Peyer's patch (tissue), 4 donors: ENCODE measurements at regions not wholly inside any gene's neighbourhood (a gene's known extent, or its start where the extent isn't known, plus 50 kb on each side); places are given as distances from the start of the nearest gene placed in this dataset.

Experiments
- DNase-seq, 3 donors: peaks; one replicate each; pipeline ENCODE4 v3.0.0-alpha.2; 2017 to 2019
- H3K27ac ChIP-seq, 4 donors: fragments of 200-600 bp; sonication (generic); one replicate each; pipeline ENCODE4 v1.5.1; 2016 to 2019
- H3K27me3 ChIP-seq, 2 donors: fragments of 200-600 bp; sonication (generic); one replicate each; pipeline ENCODE4 v1.5.1; 2019
- H3K36me3 ChIP-seq, 3 donors: fragments of 200-600 bp; sonication (generic); one replicate each; pipeline ENCODE4 v1.5.1; 2016 to 2019
- H3K4me1 ChIP-seq, 4 donors: fragments of 200-600 bp; sonication (generic); one replicate each; pipeline ENCODE4 v1.5.1; 2016 to 2019
- H3K4me3 ChIP-seq, 4 donors: fragments of 200-600 bp; sonication (generic); 1 replicate in 3 of 4; 2 replicates in 1 of 4; pipeline ENCODE4 v1.5.1; 2016 to 2019; ENCODE audit warnings: mild to moderate bottlenecking in 1 of 4
- H3K9me3 ChIP-seq, 4 donors: fragments of 200-600 bp; sonication (generic); one replicate each; pipeline ENCODE4 v1.5.1; 2016 to 2019; ENCODE audit warnings: mild to moderate bottlenecking in 1 of 4
- POLR2A ChIP-seq, 2 donors: fragments of 450-650 bp; IDR thresholded peaks; one replicate each; pipeline ENCODE4 v1.5.1; 2017; ENCODE audit warnings: antibody characterized with exemption in 2 of 2, mild to moderate bottlenecking in 2 of 2, moderate library complexity in 2 of 2
- TF ChIP-seq, protein P1 (sequence below), 6 experiments: fragments of 450-650 bp in 4 of 6; fragments of 200-600 bp in 2 of 6; sonication (generic) in 1 of 6; IDR thresholded peaks; one replicate each; pipeline ENCODE4 v1.5.1; 2017 to 2019; ENCODE audit warnings: antibody characterized with exemption in 6 of 6, mild to moderate bottlenecking in 3 of 6, moderate library complexity in 1 of 6

DNA sequence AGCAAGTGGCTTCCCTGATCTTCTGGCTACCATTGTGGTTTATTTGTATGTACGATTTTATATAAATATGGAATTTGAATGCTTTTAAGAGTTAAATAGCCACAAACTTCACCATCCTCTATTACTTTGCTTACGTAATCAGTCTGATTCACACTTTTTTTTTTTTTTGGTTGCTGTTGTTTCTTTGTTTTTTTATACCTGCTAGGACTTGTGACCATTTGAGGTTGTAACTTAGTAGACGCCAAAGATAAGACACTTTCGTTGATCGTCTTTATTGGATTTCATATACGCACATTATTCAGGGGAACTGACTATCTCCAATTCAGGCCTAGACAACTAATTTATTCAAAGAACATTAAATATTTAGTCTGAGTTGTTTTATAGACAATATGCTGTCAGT, 559.0 kb downstream of the CBLN4 start:
- no peak for TF ChIP-seq POLR2A (IDR thresholded peaks at IDR 0.05)
- TF ChIP-seq, protein P1, sequence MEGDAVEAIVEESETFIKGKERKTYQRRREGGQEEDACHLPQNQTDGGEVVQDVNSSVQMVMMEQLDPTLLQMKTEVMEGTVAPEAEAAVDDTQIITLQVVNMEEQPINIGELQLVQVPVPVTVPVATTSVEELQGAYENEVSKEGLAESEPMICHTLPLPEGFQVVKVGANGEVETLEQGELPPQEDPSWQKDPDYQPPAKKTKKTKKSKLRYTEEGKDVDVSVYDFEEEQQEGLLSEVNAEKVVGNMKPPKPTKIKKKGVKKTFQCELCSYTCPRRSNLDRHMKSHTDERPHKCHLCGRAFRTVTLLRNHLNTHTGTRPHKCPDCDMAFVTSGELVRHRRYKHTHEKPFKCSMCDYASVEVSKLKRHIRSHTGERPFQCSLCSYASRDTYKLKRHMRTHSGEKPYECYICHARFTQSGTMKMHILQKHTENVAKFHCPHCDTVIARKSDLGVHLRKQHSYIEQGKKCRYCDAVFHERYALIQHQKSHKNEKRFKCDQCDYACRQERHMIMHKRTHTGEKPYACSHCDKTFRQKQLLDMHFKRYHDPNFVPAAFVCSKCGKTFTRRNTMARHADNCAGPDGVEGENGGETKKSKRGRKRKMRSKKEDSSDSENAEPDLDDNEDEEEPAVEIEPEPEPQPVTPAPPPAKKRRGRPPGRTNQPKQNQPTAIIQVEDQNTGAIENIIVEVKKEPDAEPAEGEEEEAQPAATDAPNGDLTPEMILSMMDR (IDR thresholded peaks at IDR 0.05) = no peak

DNA sequence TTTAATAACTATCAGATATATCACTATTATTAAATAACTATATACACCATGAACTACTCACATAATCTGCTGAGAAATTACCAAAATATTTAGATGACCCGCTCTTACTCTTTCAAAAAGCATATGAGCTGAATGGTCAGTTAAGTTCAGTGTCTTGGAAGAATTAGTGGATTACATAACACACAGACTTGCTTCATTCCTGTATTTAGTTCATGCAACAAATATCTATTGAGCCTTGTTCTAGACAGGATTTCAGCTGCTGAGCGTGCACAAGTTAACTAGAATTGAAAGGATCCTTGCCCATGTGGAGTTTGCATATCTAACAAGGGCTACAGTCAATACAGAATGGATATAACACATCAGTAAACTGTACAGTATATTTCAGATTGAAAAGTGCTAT, 566.2 kb downstream of the CBLN4 start:
- Histone ChIP-seq H3K4me3 (no peak overlapping the region), H3K27ac (no peak overlapping the region), H3K4me1 (no peaks in the 10 kb centered on the region), H3K36me3 (no peaks in the 10 kb centered on the region), H3K27me3 (no peaks in the 10 kb centered on the region), H3K9me3 (no peaks in the 10 kb centered on the region)
- no peak for TF ChIP-seq POLR2A (IDR thresholded peaks at IDR 0.05)
- TF ChIP-seq, protein P1 (IDR thresholded peaks at IDR 0.05) = no peak
- DNase-seq = no peak

More for the DNA sequence above, 559.0 kb downstream of the CBLN4 start:
- Histone ChIP-seq H3K4me1 (no peaks in the 10 kb centered on the region), H3K36me3 (no peaks in the 10 kb centered on the region), H3K4me3 (no peak overlapping the region), H3K27me3 (no peaks in the 10 kb centered on the region), H3K9me3 (no peaks in the 10 kb centered on the region), H3K27ac (no peak overlapping the region)
- DNase-seq = no peak

DNA sequence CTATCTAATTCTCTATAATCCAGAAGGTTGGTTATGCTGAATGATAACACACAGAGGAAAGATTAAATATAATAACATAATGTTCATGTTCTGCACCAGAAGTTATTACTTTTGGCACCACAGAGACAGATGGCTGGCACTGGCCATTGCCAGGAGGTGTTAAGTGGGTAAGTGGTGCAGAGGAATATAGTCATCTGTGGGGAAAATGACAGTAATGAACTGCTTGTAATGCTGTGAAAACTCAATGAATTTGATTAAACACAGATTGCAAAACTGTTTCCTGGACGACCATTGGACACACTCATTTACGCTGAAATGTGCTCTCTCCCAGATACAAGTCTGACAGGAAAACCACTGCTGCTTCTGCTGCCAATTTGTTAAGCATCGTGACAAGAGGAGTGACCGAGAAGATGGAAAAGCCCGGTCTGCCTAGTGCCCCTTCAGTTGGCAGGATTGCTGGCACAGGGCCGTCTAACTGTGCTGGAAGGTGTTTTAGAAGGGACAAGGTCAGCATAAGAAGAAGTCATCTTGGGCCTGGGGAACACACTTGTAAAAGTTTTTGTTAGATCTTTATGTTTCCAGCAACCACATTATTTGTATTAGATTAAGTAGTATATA, 567.4 kb downstream of the CBLN4 start:
- TF ChIP-seq POLR2A (IDR thresholded peaks at IDR 0.05) = no peak
- TF ChIP-seq, protein P1 (IDR thresholded peaks at IDR 0.05) = no peak
- no peak for DNase-seq

DNA sequence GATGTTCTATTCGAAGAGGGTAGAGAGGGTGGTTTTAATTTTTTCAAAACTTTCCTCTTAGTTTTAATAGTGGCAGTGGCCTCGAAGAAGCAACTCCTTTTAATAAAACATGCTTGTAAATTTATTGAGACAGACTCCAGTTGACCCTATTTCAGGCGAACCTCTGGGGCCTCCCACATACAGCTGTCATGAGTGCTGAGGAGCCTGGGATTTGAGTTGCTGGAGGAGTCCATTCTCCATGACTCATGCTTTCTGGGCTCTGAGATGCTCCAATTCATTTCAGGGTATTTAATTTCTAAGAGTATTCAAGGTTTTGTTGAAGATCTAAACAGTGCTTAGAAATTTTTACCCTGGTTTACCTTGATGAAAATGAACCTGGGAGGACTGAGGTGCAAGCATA, 580.4 kb downstream of the CBLN4 start:
- no peak for DNase-seq
- H3K27ac ChIP-seq = no peak overlapping the region
- no peak overlapping the region for H3K4me3 ChIP-seq
- no peaks in the 10 kb centered on the region for H3K36me3 ChIP-seq
- H3K9me3 ChIP-seq = no peaks in the 10 kb centered on the region
- no peak for TF ChIP-seq POLR2A (IDR thresholded peaks at IDR 0.05)
- TF ChIP-seq, protein P1 (IDR thresholded peaks at IDR 0.05) = no peak
- H3K27me3 ChIP-seq = no peaks in the 10 kb centered on the region
- H3K4me1 ChIP-seq = no peaks in the 10 kb centered on the region

More for the DNA sequence above, 567.4 kb downstream of the CBLN4 start:
- no peaks in the 10 kb centered on the region for H3K27me3 ChIP-seq
- no peaks in the 10 kb centered on the region for H3K9me3 ChIP-seq
- H3K4me1 ChIP-seq = no peaks in the 10 kb centered on the region
- H3K27ac ChIP-seq = no peak overlapping the region
- no peak overlapping the region for H3K4me3 ChIP-seq
- no peaks in the 10 kb centered on the region for H3K36me3 ChIP-seq

DNA sequence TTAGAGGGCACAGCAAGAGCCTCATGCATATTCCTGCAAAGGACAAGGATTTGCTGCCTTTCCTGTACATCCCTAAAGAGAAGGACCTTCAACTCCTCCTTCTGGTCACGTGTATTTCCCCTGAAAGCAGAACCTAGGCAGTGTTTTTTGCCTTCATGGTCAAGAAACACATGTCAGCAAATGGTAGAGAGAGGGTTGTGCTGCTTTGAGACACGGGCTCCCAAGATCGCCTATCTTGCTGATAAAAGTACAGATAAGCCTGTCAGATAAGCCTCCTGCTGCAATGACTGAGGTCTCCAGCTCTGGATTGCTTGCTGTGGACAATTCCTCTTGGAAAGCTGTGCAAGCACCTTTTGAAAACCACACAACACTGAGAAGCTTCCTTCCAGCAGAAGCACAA, 580.8 kb downstream of the CBLN4 start:
- Histone ChIP-seq H3K4me3 (no peak overlapping the region), H3K36me3 (no peaks in the 10 kb centered on the region), H3K27ac (no peak overlapping the region), H3K27me3 (no peaks in the 10 kb centered on the region), H3K9me3 (no peaks in the 10 kb centered on the region), H3K4me1 (no peaks in the 10 kb centered on the region)
- no peak for TF ChIP-seq POLR2A (IDR thresholded peaks at IDR 0.05)
- TF ChIP-seq, protein P1 (IDR thresholded peaks at IDR 0.05) = no peak
- no peak for DNase-seq

DNA sequence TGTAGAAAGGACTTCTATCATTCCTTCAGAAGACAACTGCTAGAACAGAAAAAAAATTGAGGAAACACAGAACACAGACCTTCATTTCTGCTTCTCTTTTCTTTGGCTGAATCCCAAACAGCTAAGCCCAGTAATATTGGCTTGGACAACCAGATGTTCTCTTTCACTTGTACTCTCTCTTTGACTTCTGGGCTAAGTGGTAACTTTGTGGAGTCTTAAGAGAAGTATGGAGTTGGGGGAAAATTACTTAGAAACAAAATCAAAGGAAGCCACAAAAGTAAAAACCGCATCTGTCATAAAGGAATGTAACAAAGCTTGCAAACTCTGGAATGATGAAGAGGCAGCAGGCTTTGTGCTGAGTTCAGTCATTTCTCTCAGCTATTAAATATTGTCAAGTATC, 587.5 kb downstream of the CBLN4 start:
- no peaks in the 10 kb centered on the region for H3K27me3 ChIP-seq
- H3K4me1 ChIP-seq = no peaks in the 10 kb centered on the region
- no peaks in the 10 kb centered on the region for H3K36me3 ChIP-seq
- no peak for DNase-seq
- H3K9me3 ChIP-seq = no peaks in the 10 kb centered on the region
- no peak overlapping the region for H3K27ac ChIP-seq
- H3K4me3 ChIP-seq = no peak overlapping the region
- TF ChIP-seq, protein P1 (IDR thresholded peaks at IDR 0.05) = no peak
- no peak for TF ChIP-seq POLR2A (IDR thresholded peaks at IDR 0.05)
